Prostate gland (tissue), 2 donors: ENCODE measurements at regions not wholly inside any gene's neighbourhood (a gene's known extent, or its start where the extent isn't known, plus 50 kb on each side); places are given as distances from the start of the nearest gene placed in this dataset.

Experiments
- DNase-seq: peaks from one replicate; pipeline ENCODE4 v3.0.0-alpha.2; 2019; ENCODE audit warnings: low spot score
- H3K27ac ChIP-seq, 2 donors: fragments of 200-600 bp; sonication (generic); 2 replicates each; pipeline ENCODE4 v1.5.1; 2017 to 2019
- H3K27me3 ChIP-seq: fragments of 200-600 bp; sonication (generic); replicated peaks from 2 replicates; pipeline ENCODE4 v1.5.1; 2019; ENCODE audit not compliant: insufficient read depth
- H3K36me3 ChIP-seq, 2 donors: fragments of 200-600 bp; sonication (generic); 1 replicate in 1 of 2; 2 replicates in 1 of 2; pipeline versions ENCODE4 v1.5.1 to v1.8.1; 2017 to 2019
- H3K4me1 ChIP-seq: fragments of 200-600 bp; sonication (generic); replicated peaks from 2 replicates; pipeline ENCODE4 v1.5.1; 2019
- H3K4me3 ChIP-seq, 2 donors: fragments of 200-600 bp; sonication (generic); 2 replicates each; pipeline ENCODE4 v1.5.1; 2017 to 2019
- H3K9me3 ChIP-seq: fragments of 200-600 bp; sonication (generic); 2 replicates; pipeline ENCODE4 v1.5.1; 2017
- CTCF ChIP-seq, 4 experiments: fragments of 200-600 bp in 2 of 4; fragments of 450-650 bp in 2 of 4; sonication (generic) in 2 of 4; IDR thresholded peaks; 1 replicate in 3 of 4; 2 replicates in 1 of 4; pipeline ENCODE4 v1.5.1; 2016 to 2019; ENCODE audit warnings: antibody characterized with exemption in 4 of 4, mild to moderate bottlenecking in 2 of 4, moderate library complexity in 2 of 4
- POLR2A ChIP-seq: fragments of 450-650 bp; IDR thresholded peaks from one replicate; pipeline ENCODE4 v1.6.1; 2016; ENCODE audit warnings: antibody characterized with exemption, mild to moderate bottlenecking
- POLR2AphosphoS5 ChIP-seq: sonication (generic); formaldehyde crosslinking; IDR thresholded peaks from one replicate; pipeline ENCODE4 v1.6.1; 2017; ENCODE audit warnings: antibody characterized with exemption
- WGBS: methylation state at CpG from one replicate; pipeline ENCODE4 v1.1.5; 2018; 5-methylcytosine and 5-hydroxymethylcytosine counted together
- intact Hi-C: fragments of 100-400 bp; cut with DNase I; formaldehyde crosslinking; loops from one replicate; pipeline ENCODE4 v1.14.2; 2022

- 67% methylated on average over 4 of the region's 4 CpGs for WGBS
- Histone ChIP-seq H3K4me3 (no peak overlapping the region), H3K27me3 (peaks cover 6% of the 10 kb centered on the region), H3K4me1 (no peaks in the 10 kb centered on the region), H3K27ac (no peak overlapping the region), H3K9me3 (no peaks in the 10 kb centered on the region), H3K36me3 (no peaks in the 10 kb centered on the region)
- TF ChIP-seq POLR2AphosphoS5, result no peak
- no peak for TF ChIP-seq POLR2A
- no peak for TF ChIP-seq CTCF (IDR thresholded peaks at IDR 0.05)
- DNase-seq, result no peak
- intact Hi-C loops, result no loop called here
Observed at GRCh38 chr1:30268923-30269666, 454.3 kb downstream of the MATN1 start.

GRCh38 chr1:30267856-30268255, 455.5 kb downstream of the MATN1 start:
- Histone ChIP-seq H3K4me3 (no peak overlapping the region), H3K9me3 (no peaks in the 10 kb centered on the region), H3K4me1 (no peaks in the 10 kb centered on the region), H3K27me3 (peaks cover 6% of the 10 kb centered on the region), H3K36me3 (no peaks in the 10 kb centered on the region), H3K27ac (no peak overlapping the region)
- intact Hi-C loops, result no loop called here
- WGBS, result 77% methylated on average over 6 of the region's 6 CpGs
- DNase-seq, result no peak
- TF ChIP-seq POLR2AphosphoS5 (no peak), POLR2A (no peak), CTCF (IDR thresholded peaks at IDR 0.05) (no peak)

GRCh38 chr1:30267046-30267445, 456.3 kb downstream of the MATN1 start:
- Histone ChIP-seq H3K9me3 (no peaks in the 10 kb centered on the region), H3K4me3 (no peak overlapping the region), H3K27me3 (peaks cover 6% of the 10 kb centered on the region), H3K4me1 (no peaks in the 10 kb centered on the region), H3K36me3 (no peaks in the 10 kb centered on the region), H3K27ac (no peak overlapping the region)
- DNase-seq, result no peak
- WGBS, result 90% methylated on average over 4 of the region's 4 CpGs
- TF ChIP-seq CTCF (IDR thresholded peaks at IDR 0.05), result no peak
- TF ChIP-seq POLR2AphosphoS5, result no peak
- no peak for TF ChIP-seq POLR2A
- intact Hi-C loops, result no loop called here

GRCh38 chr1:30265127-30266070, 458.0 kb downstream of the MATN1 start:
- Histone ChIP-seq H3K27ac (no peak overlapping the region), H3K27me3 (peaks cover 6% of the 10 kb centered on the region), H3K4me1 (no peaks in the 10 kb centered on the region), H3K36me3 (no peaks in the 10 kb centered on the region), H3K9me3 (no peaks in the 10 kb centered on the region), H3K4me3 (no peak overlapping the region)
- 91% methylated on average over 15 of the region's 15 CpGs for WGBS
- no peak for TF ChIP-seq POLR2AphosphoS5
- TF ChIP-seq CTCF (IDR thresholded peaks at IDR 0.05), result no peak
- TF ChIP-seq POLR2A, result no peak
- intact Hi-C loops, result no loop called here
- no peak for DNase-seq
